ENCODE measurements at regions not wholly inside any gene's neighbourhood (a gene's known extent, or its start where the extent isn't known, plus 50 kb on each side); places are given as distances from the start of the nearest gene placed in this dataset.
A peak's percentile ranks its signal among the peaks of the same experiment; 100 is the strongest.

- DNase-seq (ENCODE audit: low spot score) = no peak
These were observed 1215.5 kb upstream of the PCDH20 start for GRCh38 chr13:62631124-62631523.

GRCh38 chr13:62629618-62630017, 1214.0 kb upstream of the PCDH20 start:
- no peak for TF ChIP-seq CTCF (IDR thresholded peaks at IDR 0.05; ENCODE audit: extremely low read depth, missing control alignments)
- no peak for DNase-seq (ENCODE audit: low spot score)

More at GRCh38 chr13:62631124-62631523, 1215.5 kb upstream of the PCDH20 start:
- TF ChIP-seq CTCF (IDR thresholded peaks at IDR 0.05; ENCODE audit: extremely low read depth, missing control alignments) = no peak

- TF ChIP-seq CTCF (IDR thresholded peaks at IDR 0.05; ENCODE audit: extremely low read depth, missing control alignments) = no peak
- no peak for DNase-seq (ENCODE audit: low spot score)
These were observed 1211.6 kb upstream of the PCDH20 start for GRCh38 chr13:62627226-62627625.

GRCh38 chr13:62626771-62627170, 1211.1 kb upstream of the PCDH20 start:
- peak; percentile 20 for TF ChIP-seq CTCF (IDR thresholded peaks at IDR 0.05; ENCODE audit: extremely low read depth, missing control alignments)
- peak; percentile 4 for DNase-seq (ENCODE audit: low spot score)

- DNase-seq (ENCODE audit: low spot score) = no peak
- no peak for TF ChIP-seq CTCF (IDR thresholded peaks at IDR 0.05; ENCODE audit: extremely low read depth, missing control alignments)
These were observed 1209.7 kb upstream of the PCDH20 start for GRCh38 chr13:62625214-62625881.

- no peak for DNase-seq (ENCODE audit: low spot score)
- no peak for TF ChIP-seq CTCF (IDR thresholded peaks at IDR 0.05; ENCODE audit: extremely low read depth, missing control alignments)
These were observed 1198.2 kb upstream of the PCDH20 start for GRCh38 chr13:62613819-62614218.

- no peak for TF ChIP-seq CTCF (IDR thresholded peaks at IDR 0.05; ENCODE audit: extremely low read depth, missing control alignments)
- no peak for DNase-seq (ENCODE audit: low spot score)
These were observed 1195.7 kb upstream of the PCDH20 start for GRCh38 chr13:62611343-62611742.
